Hepatocyte (in vitro differentiated cells): ENCODE measurements at regions not wholly inside any gene's neighbourhood (a gene's known extent, or its start where the extent isn't known, plus 50 kb on each side); places are given as distances from the start of the nearest gene placed in this dataset.
"Not testable (repeated sequence)": the region's sequence is repeated elsewhere in the genome, so short reads cannot be mapped to it uniquely, and the experiment has no call there.

Source experiments
- CTCF ChIP-seq: fragments of 200-600 bp; sonication (generic); IDR thresholded peaks from 2 replicates; pipeline ENCODE4 v1.5.1; 2016; ENCODE audit warnings: antibody characterized with exemption, mild to moderate bottlenecking; ENCODE audit not compliant: poor library complexity
- EZH2phosphoT487 ChIP-seq: fragments of 200-600 bp; sonication (generic); IDR thresholded peaks from one replicate; pipeline ENCODE4 v1.6.1; 2018; ENCODE audit warnings: antibody characterized with exemption, mild to moderate bottlenecking, low read depth, moderate library complexity; ENCODE audit not compliant: unreplicated experiment, severe bottlenecking

GRCh38 chr3:20464237-20464636, 278.2 kb upstream of the SGO1 start:
- not testable (repeated sequence) for TF ChIP-seq CTCF, EZH2phosphoT487
